Uterus (tissue), 2 donors: ENCODE measurements at regions not wholly inside any gene's neighbourhood (a gene's known extent, or its start where the extent isn't known, plus 50 kb on each side); places are given as distances from the start of the nearest gene placed in this dataset.

ENCODE experiments used
- POLR2A ChIP-seq, 2 donors: fragments of 450-650 bp; IDR thresholded peaks; one replicate each; pipeline ENCODE4 v1.6.1; 2016; ENCODE audit warnings: antibody characterized with exemption in 2 of 2, mild to moderate bottlenecking in 1 of 2, moderate library complexity in 1 of 2
- TF ChIP-seq, protein P1 (sequence below), 4 experiments: fragments of 200-600 bp in 2 of 4; fragments of 450-650 bp in 2 of 4; sonication (generic) in 2 of 4; IDR thresholded peaks; one replicate each; pipeline ENCODE4 v1.5.1; 2016 to 2019; ENCODE audit warnings: antibody characterized with exemption in 4 of 4, mild to moderate bottlenecking in 2 of 4, moderate library complexity in 1 of 4

DNA sequence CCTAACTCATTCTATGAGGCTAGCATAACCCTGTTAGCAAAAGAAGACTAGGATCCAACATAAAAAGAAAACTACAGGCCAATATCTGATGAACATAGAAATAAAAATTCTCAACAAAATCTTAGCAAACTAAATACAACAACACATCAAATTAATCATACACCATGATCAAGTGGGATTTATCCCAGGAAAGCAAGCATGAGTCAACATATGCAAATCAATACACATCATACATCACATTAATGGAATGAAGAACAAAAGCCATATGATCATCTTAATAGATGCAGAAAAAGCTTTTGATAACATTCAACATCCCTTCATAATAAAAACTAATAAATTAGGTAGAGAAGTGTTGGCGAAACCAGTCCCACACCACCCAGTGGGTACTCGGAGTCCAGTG, 136.1 kb upstream of the MME start:
- TF ChIP-seq, protein P1, sequence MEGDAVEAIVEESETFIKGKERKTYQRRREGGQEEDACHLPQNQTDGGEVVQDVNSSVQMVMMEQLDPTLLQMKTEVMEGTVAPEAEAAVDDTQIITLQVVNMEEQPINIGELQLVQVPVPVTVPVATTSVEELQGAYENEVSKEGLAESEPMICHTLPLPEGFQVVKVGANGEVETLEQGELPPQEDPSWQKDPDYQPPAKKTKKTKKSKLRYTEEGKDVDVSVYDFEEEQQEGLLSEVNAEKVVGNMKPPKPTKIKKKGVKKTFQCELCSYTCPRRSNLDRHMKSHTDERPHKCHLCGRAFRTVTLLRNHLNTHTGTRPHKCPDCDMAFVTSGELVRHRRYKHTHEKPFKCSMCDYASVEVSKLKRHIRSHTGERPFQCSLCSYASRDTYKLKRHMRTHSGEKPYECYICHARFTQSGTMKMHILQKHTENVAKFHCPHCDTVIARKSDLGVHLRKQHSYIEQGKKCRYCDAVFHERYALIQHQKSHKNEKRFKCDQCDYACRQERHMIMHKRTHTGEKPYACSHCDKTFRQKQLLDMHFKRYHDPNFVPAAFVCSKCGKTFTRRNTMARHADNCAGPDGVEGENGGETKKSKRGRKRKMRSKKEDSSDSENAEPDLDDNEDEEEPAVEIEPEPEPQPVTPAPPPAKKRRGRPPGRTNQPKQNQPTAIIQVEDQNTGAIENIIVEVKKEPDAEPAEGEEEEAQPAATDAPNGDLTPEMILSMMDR (IDR thresholded peaks at IDR 0.05): no peak
- no peak for TF ChIP-seq POLR2A (IDR thresholded peaks at IDR 0.05)
